Mesothelial cell of epicardium (in vitro differentiated cells): ENCODE measurements at regions not wholly inside any gene's neighbourhood (a gene's known extent, or its start where the extent isn't known, plus 50 kb on each side); places are given as distances from the start of the nearest gene placed in this dataset.

Experiments used
- DNase-seq, 2 experiments: peaks; one replicate each; pipeline ENCODE4 v3.0.0; 2021; ENCODE audit warnings: low spot score in 2 of 2; ENCODE audit not compliant: unreplicated experiment in 2 of 2
- H3K27ac Mint-ChIP-seq: 2 replicates; pipeline ENCODE4 v1.8.0; 2021; ENCODE audit warnings: mixed read lengths
- H3K27me3 Mint-ChIP-seq: 2 replicates; pipeline ENCODE4 v1.8.0; 2021; ENCODE audit warnings: low read depth, mixed read lengths
- H3K36me3 Mint-ChIP-seq: 2 replicates; pipeline ENCODE4 v1.8.0; 2021; ENCODE audit warnings: mixed read lengths
- H3K4me1 Mint-ChIP-seq: 2 replicates; pipeline ENCODE4 v1.8.0; 2021; ENCODE audit warnings: mixed read lengths
- H3K4me3 Mint-ChIP-seq: 2 replicates; pipeline ENCODE4 v1.8.0; 2021; ENCODE audit warnings: mild to moderate bottlenecking, moderate library complexity, mixed read lengths
- H3K9me3 Mint-ChIP-seq: 2 replicates; pipeline ENCODE4 v1.8.0; 2021; ENCODE audit warnings: mixed read lengths
- TF ChIP-seq, protein P1 (sequence below): fragments of 200-600 bp; sonication (generic); IDR thresholded peaks from one replicate; pipeline ENCODE4 v1.5.0; 2021; ENCODE audit warnings: antibody characterized with exemption; ENCODE audit not compliant: unreplicated experiment

DNA sequence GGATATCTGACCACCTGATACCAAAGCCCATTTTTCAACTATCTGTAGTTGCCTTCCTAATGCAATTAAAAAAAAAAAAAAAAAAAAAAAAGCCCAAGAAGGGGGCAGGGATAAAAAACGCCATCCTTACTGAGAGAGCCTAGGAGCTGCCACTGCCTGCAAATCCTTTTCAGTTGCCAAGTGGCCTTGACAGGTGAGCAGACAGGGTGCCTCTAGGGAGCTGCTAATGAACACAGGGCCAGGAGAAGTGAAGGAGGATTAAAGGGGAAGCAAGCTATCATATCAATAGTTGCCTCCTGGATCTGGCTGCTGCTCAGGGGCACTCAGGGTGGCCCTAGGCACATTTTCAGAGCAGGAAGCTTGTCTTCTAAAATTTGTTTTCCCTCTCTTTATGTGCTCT is 547.4 kb downstream of the TLE1 start:
- H3K4me1 Mint-ChIP-seq, result no peaks in the 10 kb centered on the region

DNA sequence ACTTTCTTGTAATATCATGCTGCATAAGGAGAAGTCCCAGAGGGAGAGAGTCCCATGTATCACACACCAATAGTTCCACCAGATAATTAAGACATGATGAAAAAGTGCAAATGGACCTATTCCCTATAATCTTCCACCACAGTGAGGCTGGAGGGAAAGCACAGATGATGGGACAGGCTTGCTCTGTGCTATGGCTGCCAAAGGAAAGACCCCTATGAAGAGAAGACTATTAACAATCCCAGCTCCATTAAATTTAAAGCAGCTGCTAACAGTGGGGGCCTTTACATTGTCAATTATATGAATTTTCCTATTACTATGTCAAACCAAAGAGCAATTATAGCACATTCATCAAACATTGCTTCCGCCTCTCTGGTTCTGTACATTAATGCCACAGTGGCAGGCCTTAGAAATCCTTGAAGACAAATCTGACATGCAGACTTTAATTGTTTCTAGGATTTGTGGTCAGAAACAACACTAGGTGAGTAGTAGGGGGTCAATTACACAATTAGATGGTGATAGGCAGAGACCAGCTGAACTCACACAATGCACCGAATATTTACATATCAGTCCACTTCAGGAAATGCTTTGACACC is 551.3 kb downstream of the TLE1 start:
- Mint-ChIP-seq H3K27ac (no peak overlapping the region), H3K27me3 (no peaks in the 10 kb centered on the region), H3K4me1 (no peaks in the 10 kb centered on the region), H3K9me3 (peaks cover 6% of the 10 kb centered on the region), H3K4me3 (no peak overlapping the region), H3K36me3 (no peaks in the 10 kb centered on the region)
- TF ChIP-seq, protein P1, sequence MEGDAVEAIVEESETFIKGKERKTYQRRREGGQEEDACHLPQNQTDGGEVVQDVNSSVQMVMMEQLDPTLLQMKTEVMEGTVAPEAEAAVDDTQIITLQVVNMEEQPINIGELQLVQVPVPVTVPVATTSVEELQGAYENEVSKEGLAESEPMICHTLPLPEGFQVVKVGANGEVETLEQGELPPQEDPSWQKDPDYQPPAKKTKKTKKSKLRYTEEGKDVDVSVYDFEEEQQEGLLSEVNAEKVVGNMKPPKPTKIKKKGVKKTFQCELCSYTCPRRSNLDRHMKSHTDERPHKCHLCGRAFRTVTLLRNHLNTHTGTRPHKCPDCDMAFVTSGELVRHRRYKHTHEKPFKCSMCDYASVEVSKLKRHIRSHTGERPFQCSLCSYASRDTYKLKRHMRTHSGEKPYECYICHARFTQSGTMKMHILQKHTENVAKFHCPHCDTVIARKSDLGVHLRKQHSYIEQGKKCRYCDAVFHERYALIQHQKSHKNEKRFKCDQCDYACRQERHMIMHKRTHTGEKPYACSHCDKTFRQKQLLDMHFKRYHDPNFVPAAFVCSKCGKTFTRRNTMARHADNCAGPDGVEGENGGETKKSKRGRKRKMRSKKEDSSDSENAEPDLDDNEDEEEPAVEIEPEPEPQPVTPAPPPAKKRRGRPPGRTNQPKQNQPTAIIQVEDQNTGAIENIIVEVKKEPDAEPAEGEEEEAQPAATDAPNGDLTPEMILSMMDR, result no peak
- DNase-seq, result no peak

More for the DNA sequence above, 547.4 kb downstream of the TLE1 start:
- Mint-ChIP-seq H3K9me3 (no peaks in the 10 kb centered on the region), H3K27ac (no peak overlapping the region), H3K36me3 (no peaks in the 10 kb centered on the region), H3K4me3 (no peak overlapping the region), H3K27me3 (no peaks in the 10 kb centered on the region)
- DNase-seq, result no peak
- TF ChIP-seq, protein P1, result no peak

- H3K4me1 Mint-ChIP-seq, result peaks cover 11% of the 10 kb centered on the region
- TF ChIP-seq, protein P1, result no peak
- no peaks in the 10 kb centered on the region for H3K36me3 Mint-ChIP-seq
- H3K9me3 Mint-ChIP-seq, result peaks cover 10% of the 10 kb centered on the region
- DNase-seq, result no peak
- no peak overlapping the region for H3K4me3 Mint-ChIP-seq
- no peak overlapping the region for H3K27ac Mint-ChIP-seq
- H3K27me3 Mint-ChIP-seq, result no peaks in the 10 kb centered on the region
These were observed 556.6 kb downstream of the TLE1 start for GRCh38 chr9:81132796-81133195.

- Mint-ChIP-seq H3K4me3 (no peak overlapping the region), H3K4me1 (peaks cover 11% of the 10 kb centered on the region), H3K27me3 (no peaks in the 10 kb centered on the region), H3K9me3 (peaks cover 10% of the 10 kb centered on the region), H3K27ac (no peak overlapping the region), H3K36me3 (no peaks in the 10 kb centered on the region)
- TF ChIP-seq, protein P1, result no peak
- no peak for DNase-seq
These were observed 557.0 kb downstream of the TLE1 start for GRCh38 chr9:81132318-81132717.

DNA sequence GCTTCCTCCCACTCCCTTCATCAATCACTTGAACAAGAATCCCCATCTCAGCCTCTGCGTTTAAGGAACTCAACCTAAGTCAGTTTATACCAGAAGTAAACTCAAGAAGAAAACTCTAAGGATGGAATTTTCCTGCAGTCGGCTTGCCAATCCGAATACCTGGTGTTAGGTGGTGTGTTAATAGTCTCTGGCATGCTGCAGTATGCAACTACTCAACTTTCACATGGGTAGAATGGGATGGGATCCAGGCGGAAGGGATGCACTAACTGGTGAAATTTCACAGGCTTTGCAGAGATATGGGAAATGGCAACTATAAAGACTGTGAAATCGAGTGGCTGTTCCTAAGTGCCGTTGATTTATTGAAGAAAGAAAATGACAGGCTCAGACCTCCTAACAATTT is 560.6 kb downstream of the TLE1 start:
- Mint-ChIP-seq H3K36me3 (no peaks in the 10 kb centered on the region), H3K9me3 (peaks cover 10% of the 10 kb centered on the region), H3K4me1 (peaks cover 12% of the 10 kb centered on the region), H3K27me3 (no peaks in the 10 kb centered on the region), H3K4me3 (no peak overlapping the region), H3K27ac (no peak overlapping the region)
- TF ChIP-seq, protein P1, result no peak
- no peak for DNase-seq
